ENCODE measurements at regions not wholly inside any gene's neighbourhood (a gene's known extent, or its start where the extent isn't known, plus 50 kb on each side); places are given as distances from the start of the nearest gene placed in this dataset.
A peak's percentile ranks its signal among the peaks of the same experiment; 100 is the strongest.

DNA sequence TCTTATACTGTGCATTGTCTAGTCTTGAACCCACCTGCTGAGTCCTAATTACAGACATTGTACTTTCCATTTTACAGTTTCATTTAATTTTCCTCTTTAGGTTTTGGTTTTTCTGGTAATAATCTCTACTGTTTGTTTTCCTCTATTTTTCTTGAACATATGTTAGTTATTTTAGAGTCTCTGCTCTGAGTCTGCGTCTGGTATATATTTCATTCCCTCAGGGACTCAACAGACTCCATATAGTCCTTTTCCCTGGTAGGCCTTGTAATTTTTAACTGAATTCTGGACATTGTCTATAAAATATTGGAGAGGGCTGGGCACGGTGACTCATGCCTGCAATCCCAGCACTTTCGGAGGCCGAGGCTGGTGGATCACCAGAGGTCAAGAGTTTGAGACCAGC lies 121.8 kb upstream of the STOX2 start:
- DNase-seq (ENCODE audit: low spot score): no peak
- in situ Hi-C loops (cut with MboI; ENCODE audit: low sequenced_read_pairs, unreplicated experiment): no loop called here
- TF ChIP-seq, protein P1, sequence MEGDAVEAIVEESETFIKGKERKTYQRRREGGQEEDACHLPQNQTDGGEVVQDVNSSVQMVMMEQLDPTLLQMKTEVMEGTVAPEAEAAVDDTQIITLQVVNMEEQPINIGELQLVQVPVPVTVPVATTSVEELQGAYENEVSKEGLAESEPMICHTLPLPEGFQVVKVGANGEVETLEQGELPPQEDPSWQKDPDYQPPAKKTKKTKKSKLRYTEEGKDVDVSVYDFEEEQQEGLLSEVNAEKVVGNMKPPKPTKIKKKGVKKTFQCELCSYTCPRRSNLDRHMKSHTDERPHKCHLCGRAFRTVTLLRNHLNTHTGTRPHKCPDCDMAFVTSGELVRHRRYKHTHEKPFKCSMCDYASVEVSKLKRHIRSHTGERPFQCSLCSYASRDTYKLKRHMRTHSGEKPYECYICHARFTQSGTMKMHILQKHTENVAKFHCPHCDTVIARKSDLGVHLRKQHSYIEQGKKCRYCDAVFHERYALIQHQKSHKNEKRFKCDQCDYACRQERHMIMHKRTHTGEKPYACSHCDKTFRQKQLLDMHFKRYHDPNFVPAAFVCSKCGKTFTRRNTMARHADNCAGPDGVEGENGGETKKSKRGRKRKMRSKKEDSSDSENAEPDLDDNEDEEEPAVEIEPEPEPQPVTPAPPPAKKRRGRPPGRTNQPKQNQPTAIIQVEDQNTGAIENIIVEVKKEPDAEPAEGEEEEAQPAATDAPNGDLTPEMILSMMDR (IDR thresholded peaks at IDR 0.05; ENCODE audit: borderline replicate concordance, control extremely low read depth, extremely low read depth, insufficient read depth, missing control alignments): no peak

DNA sequence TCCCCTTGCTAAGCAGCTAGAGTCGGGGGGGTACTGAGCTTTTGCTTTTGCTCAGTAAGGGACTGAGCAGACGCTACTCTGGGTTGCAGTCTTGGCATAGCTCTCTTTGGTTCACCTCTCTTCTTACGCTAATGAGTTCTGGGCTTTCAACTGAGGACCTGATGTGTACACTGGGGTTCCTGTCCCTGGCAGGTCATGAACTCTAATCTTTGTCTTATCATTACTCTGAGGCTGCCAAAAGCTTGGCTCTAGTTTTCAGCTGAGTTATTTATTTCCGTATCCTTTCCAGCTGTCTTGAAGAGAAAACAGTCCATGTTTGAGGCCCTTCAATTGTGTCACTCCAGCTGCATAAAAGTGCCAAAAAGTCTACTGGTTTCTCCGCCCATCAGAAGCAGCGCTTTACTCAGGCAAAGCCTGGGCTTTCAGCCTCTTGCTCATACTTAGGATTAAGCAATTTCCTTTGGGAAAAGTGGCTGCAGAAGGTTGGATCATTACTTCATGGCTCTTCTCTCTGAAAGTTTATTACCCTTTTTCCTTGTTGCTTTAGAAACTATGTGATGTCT lies 121.0 kb upstream of the STOX2 start:
- TF ChIP-seq, protein P1 (IDR thresholded peaks at IDR 0.05; ENCODE audit: borderline replicate concordance, control extremely low read depth, extremely low read depth, insufficient read depth, missing control alignments): no peak
- in situ Hi-C loops (cut with MboI; ENCODE audit: low sequenced_read_pairs, unreplicated experiment): no loop called here
- no peak for DNase-seq (ENCODE audit: low spot score)

DNA sequence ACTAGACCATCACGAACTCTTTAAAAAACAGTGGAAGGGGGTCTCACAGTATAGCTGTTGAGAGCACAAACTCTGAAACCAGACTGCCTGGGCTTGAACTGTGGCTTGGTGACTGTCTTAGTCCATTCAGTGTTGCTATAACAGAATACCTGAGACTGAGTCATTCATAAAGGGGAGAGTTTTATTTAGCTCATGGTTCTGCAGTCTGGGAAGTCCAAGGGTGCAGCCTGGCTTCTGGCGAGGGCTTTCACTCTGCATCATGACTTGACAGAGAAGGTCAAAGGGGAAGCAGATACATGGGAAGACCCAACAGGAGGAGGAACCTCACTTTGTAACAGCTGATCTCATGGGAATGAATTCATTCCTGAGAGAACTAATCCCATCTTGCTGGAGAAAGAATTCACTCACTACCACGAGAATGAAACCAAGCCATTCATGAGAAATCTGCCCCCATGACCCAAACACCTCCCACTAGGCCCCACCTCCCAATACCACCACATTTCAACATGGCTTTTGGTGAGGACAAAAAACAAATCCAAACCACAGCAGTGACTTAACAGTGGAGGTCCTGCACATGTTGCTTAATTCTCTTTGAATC lies 116.7 kb upstream of the STOX2 start:
- in situ Hi-C loops (cut with MboI; ENCODE audit: low sequenced_read_pairs, unreplicated experiment): no loop called here
- TF ChIP-seq, protein P1 (IDR thresholded peaks at IDR 0.05; ENCODE audit: borderline replicate concordance, control extremely low read depth, extremely low read depth, insufficient read depth, missing control alignments): no peak
- no peak for DNase-seq (ENCODE audit: low spot score)

DNA sequence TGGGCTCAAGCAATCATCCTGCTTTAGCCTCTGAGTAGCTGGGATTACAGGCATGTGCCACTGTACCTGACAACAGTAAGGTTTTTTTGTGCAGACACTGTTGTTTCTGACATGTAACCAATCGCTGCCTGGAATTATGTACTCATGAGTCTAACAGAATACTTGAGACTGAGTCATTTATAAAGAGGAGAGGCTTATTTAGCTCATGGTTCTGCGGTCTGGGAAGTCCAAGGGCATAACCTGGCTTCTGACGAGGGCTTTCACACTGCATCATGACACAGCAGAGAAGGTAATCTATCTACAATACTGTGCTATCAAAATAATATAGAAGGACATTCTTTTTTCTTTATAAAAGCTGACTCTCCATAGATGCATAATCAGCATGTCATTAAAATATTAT lies 115.5 kb upstream of the STOX2 start:
- TF ChIP-seq, protein P1 (IDR thresholded peaks at IDR 0.05; ENCODE audit: borderline replicate concordance, control extremely low read depth, extremely low read depth, insufficient read depth, missing control alignments): no peak
- in situ Hi-C loops (cut with MboI; ENCODE audit: low sequenced_read_pairs, unreplicated experiment): no loop called here
- no peak for DNase-seq (ENCODE audit: low spot score)

DNA sequence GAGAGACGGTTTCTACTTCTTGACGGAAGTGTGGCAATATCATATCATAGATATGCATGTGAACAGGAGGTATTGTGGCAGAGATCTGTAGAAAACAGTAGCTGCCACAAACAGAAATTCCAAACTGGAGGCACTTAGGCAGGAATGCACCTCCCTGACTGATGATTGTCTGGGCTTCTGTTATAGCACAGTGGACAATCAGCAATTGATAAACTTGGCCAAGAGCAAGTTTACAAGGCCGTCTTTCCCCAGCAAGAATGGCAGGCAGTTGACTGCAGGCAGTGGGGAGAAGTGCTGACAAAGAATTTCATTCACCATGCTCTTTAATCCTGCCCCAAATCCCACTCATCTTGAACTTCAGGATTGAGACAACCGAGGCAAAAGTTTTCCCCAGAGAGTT lies 114.4 kb upstream of the STOX2 start:
- in situ Hi-C loops (cut with MboI; ENCODE audit: low sequenced_read_pairs, unreplicated experiment): no loop called here
- DNase-seq (ENCODE audit: low spot score): no peak
- TF ChIP-seq, protein P1 (IDR thresholded peaks at IDR 0.05; ENCODE audit: borderline replicate concordance, control extremely low read depth, extremely low read depth, insufficient read depth, missing control alignments): no peak

DNA sequence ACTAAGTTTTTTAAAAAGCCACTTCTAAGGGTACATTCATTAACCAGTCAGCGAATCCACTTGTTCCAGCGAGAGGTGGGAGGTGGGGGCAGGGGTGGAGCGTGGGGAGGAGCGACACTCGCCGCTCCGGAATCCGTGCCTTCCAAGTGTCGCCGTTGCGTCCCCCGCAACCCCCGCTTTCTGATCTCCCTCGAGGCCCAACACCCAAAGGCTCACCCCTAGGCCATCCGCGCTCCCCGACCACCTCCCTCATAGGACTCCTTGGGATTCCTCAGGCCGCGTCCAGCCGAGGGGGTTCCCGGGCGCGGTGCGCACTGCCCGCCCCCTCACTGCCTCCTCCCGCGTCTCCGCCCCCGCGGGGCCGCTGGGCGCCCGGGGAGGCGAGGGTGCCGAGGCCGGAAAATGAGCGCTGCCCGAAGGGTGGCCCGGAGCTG lies 108.1 kb upstream of the STOX2 start:
- peak; percentile 32 for DNase-seq (ENCODE audit: low spot score)
- TF ChIP-seq, protein P1 (IDR thresholded peaks at IDR 0.05; ENCODE audit: borderline replicate concordance, control extremely low read depth, extremely low read depth, insufficient read depth, missing control alignments): no peak
- in situ Hi-C loops (cut with MboI; ENCODE audit: low sequenced_read_pairs, unreplicated experiment): no loop called here

Measured in GM13976 (cell line).